Large intestine (tissue), 3 donors: ENCODE measurements at regions not wholly inside any gene's neighbourhood (a gene's known extent, or its start where the extent isn't known, plus 50 kb on each side); places are given as distances from the start of the nearest gene placed in this dataset.

Source experiments
- DNase-seq, 2 donors: peaks; one replicate each; pipeline versions ENCODE4 v3.0.0 to v3.0.0-alpha.2; 2013
- H3K27ac ChIP-seq: one replicate; pipeline ENCODE4 v1.5.1; 2013; ENCODE audit warnings: low read length
- H3K27me3 ChIP-seq: 2 replicates; pipeline ENCODE4 v1.6.1; 2013; ENCODE audit warnings: low read length; ENCODE audit not compliant: control insufficient read depth, insufficient read depth
- H3K36me3 ChIP-seq: 2 replicates; pipeline ENCODE4 v1.6.1; 2013; ENCODE audit warnings: low read length; ENCODE audit not compliant: control insufficient read depth, insufficient read depth
- H3K4me1 ChIP-seq: one replicate; pipeline ENCODE4 v1.6.1; 2013; ENCODE audit warnings: low read length; ENCODE audit not compliant: control insufficient read depth, insufficient read depth
- H3K4me3 ChIP-seq: one replicate; pipeline ENCODE4 v1.5.1; 2013; ENCODE audit warnings: low read length
- H3K9me3 ChIP-seq: one replicate; pipeline ENCODE4 v1.6.1; 2013; ENCODE audit warnings: mild to moderate bottlenecking, low read depth, low read length, moderate library complexity; ENCODE audit not compliant: control insufficient read depth
- WGBS: methylation state at CpG from one replicate; pipeline ENCODE4 v1.1.5; 2013; ENCODE audit warnings: low lambda C conversion rate; ENCODE audit not compliant: insufficient coverage; 5-methylcytosine and 5-hydroxymethylcytosine counted together

- Histone ChIP-seq H3K27ac (no peak overlapping the region), H3K9me3 (no peaks in the 10 kb centered on the region), H3K36me3 (no peaks in the 10 kb centered on the region), H3K4me3 (no peak overlapping the region), H3K4me1 (no peaks in the 10 kb centered on the region), H3K27me3 (no peaks in the 10 kb centered on the region)
- no peak for DNase-seq
- 100% methylated on average over 1 of the region's 2 CpGs for WGBS
These were observed 118.7 kb upstream of the MYOCD start for GRCh38 chr17:12546983-12547382.

- 96% methylated on average over 3 of the region's 5 CpGs for WGBS
- DNase-seq, result no peak
- Histone ChIP-seq H3K9me3 (no peaks in the 10 kb centered on the region), H3K4me1 (no peaks in the 10 kb centered on the region), H3K36me3 (no peaks in the 10 kb centered on the region), H3K4me3 (no peak overlapping the region), H3K27ac (no peak overlapping the region), H3K27me3 (no peaks in the 10 kb centered on the region)
These were observed 117.9 kb upstream of the MYOCD start for GRCh38 chr17:12547831-12548230.

- no peaks in the 10 kb centered on the region for H3K36me3 ChIP-seq
- H3K4me3 ChIP-seq, result no peak overlapping the region
- DNase-seq, result no peak
- no peaks in the 10 kb centered on the region for H3K9me3 ChIP-seq
- no peaks in the 10 kb centered on the region for H3K4me1 ChIP-seq
- no CpG with 5 or more reads among the region's 4 CpGs for WGBS
- no peaks in the 10 kb centered on the region for H3K27me3 ChIP-seq
- no peak overlapping the region for H3K27ac ChIP-seq
These were observed 117.1 kb upstream of the MYOCD start for GRCh38 chr17:12548558-12548957.

- 31% methylated on average over 6 of the region's 14 CpGs for WGBS
- H3K4me1 ChIP-seq, result no peaks in the 10 kb centered on the region
- no peak for DNase-seq
- H3K27me3 ChIP-seq, result no peaks in the 10 kb centered on the region
- no peak overlapping the region for H3K4me3 ChIP-seq
- H3K27ac ChIP-seq, result no peak overlapping the region
- no peaks in the 10 kb centered on the region for H3K9me3 ChIP-seq
- H3K36me3 ChIP-seq, result no peaks in the 10 kb centered on the region
These were observed 116.1 kb upstream of the MYOCD start for GRCh38 chr17:12549499-12550041.

GRCh38 chr17:12553625-12554024 is 112.1 kb upstream of the MYOCD start:
- Histone ChIP-seq H3K36me3 (no peaks in the 10 kb centered on the region), H3K9me3 (no peaks in the 10 kb centered on the region), H3K4me3 (no peak overlapping the region), H3K4me1 (no peaks in the 10 kb centered on the region), H3K27me3 (no peaks in the 10 kb centered on the region), H3K27ac (no peak overlapping the region)
- no peak for DNase-seq
- WGBS, result no CpG with 5 or more reads among the region's 3 CpGs

- Histone ChIP-seq H3K4me1 (no peaks in the 10 kb centered on the region), H3K36me3 (no peaks in the 10 kb centered on the region), H3K9me3 (no peaks in the 10 kb centered on the region), H3K27me3 (no peaks in the 10 kb centered on the region), H3K4me3 (no peak overlapping the region), H3K27ac (no peak overlapping the region)
- WGBS, result 84% methylated on average over 4 of the region's 4 CpGs
- DNase-seq, result no peak
These were observed 111.4 kb upstream of the MYOCD start for GRCh38 chr17:12554251-12554650.

GRCh38 chr17:12566291-12566690 is 99.4 kb upstream of the MYOCD start:
- Histone ChIP-seq H3K4me3 (no peak overlapping the region), H3K27ac (no peak overlapping the region), H3K27me3 (no peaks in the 10 kb centered on the region), H3K4me1 (no peaks in the 10 kb centered on the region), H3K36me3 (no peaks in the 10 kb centered on the region), H3K9me3 (no peaks in the 10 kb centered on the region)
- no CpG with 5 or more reads among the region's 4 CpGs for WGBS
- DNase-seq, result no peak

- Histone ChIP-seq H3K4me3 (no peak overlapping the region), H3K4me1 (no peaks in the 10 kb centered on the region), H3K27ac (no peak overlapping the region), H3K27me3 (no peaks in the 10 kb centered on the region), H3K36me3 (no peaks in the 10 kb centered on the region), H3K9me3 (no peaks in the 10 kb centered on the region)
- no CpG with 5 or more reads among the region's 10 CpGs for WGBS
- no peak for DNase-seq
These were observed 98.3 kb upstream of the MYOCD start for GRCh38 chr17:12567077-12568053.

- Histone ChIP-seq H3K27me3 (no peaks in the 10 kb centered on the region), H3K36me3 (no peaks in the 10 kb centered on the region), H3K4me1 (no peaks in the 10 kb centered on the region), H3K9me3 (no peaks in the 10 kb centered on the region), H3K27ac (no peak overlapping the region), H3K4me3 (no peak overlapping the region)
- DNase-seq, result no peak
- no CpG with 5 or more reads among the region's 14 CpGs for WGBS
These were observed 97.1 kb upstream of the MYOCD start for GRCh38 chr17:12568358-12569251.

- H3K4me3 ChIP-seq, result no peak overlapping the region
- no peak overlapping the region for H3K27ac ChIP-seq
- DNase-seq, result no peak
- no peaks in the 10 kb centered on the region for H3K4me1 ChIP-seq
- H3K36me3 ChIP-seq, result no peaks in the 10 kb centered on the region
- 94% methylated on average over 2 of the region's 3 CpGs for WGBS
- H3K9me3 ChIP-seq, result no peaks in the 10 kb centered on the region
- no peaks in the 10 kb centered on the region for H3K27me3 ChIP-seq
These were observed 94.1 kb upstream of the MYOCD start for GRCh38 chr17:12571606-12572005.
